ENCODE measurements at regions not wholly inside any gene's neighbourhood (a gene's known extent, or its start where the extent isn't known, plus 50 kb on each side); places are given as distances from the start of the nearest gene placed in this dataset.

GRCh38 chr6:80946402-80946801 is 806.1 kb downstream of the TENT5A start:
- no peak overlapping the region for H3K4me3 ChIP-seq (ENCODE audit: low read depth, low read length)
- TF ChIP-seq, protein P1, sequence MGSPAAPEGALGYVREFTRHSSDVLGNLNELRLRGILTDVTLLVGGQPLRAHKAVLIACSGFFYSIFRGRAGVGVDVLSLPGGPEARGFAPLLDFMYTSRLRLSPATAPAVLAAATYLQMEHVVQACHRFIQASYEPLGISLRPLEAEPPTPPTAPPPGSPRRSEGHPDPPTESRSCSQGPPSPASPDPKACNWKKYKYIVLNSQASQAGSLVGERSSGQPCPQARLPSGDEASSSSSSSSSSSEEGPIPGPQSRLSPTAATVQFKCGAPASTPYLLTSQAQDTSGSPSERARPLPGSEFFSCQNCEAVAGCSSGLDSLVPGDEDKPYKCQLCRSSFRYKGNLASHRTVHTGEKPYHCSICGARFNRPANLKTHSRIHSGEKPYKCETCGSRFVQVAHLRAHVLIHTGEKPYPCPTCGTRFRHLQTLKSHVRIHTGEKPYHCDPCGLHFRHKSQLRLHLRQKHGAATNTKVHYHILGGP (tag by site-specific recombination; IDR thresholded peaks at IDR 0.05) = no peak
- no peak for TF ChIP-seq ZNF391 (tag by site-specific recombination; IDR thresholded peaks at IDR 0.05; ENCODE audit: borderline replicate concordance, low read depth)
- TF ChIP-seq ZNF76 (tag by site-specific recombination; IDR thresholded peaks at IDR 0.05; ENCODE audit: borderline replicate concordance, low read depth) = no peak
- no peak for TF ChIP-seq ZNF114 (tag by site-specific recombination; IDR thresholded peaks at IDR 0.05)
- no peak for TF ChIP-seq ZNF426 (tag by site-specific recombination; IDR thresholded peaks at IDR 0.05)
- TF ChIP-seq ZNF302 (tag by site-specific recombination; IDR thresholded peaks at IDR 0.05; ENCODE audit: low read depth) = no peak
- TF ChIP-seq ZNF221 (tag by site-specific recombination; IDR thresholded peaks at IDR 0.05; ENCODE audit: borderline replicate concordance) = no peak
- H3K4me1 ChIP-seq (ENCODE audit: control insufficient read depth, insufficient read depth, low read length) = no peaks in the 10 kb centered on the region
- H3K36me3 ChIP-seq (ENCODE audit: control insufficient read depth in 2 of 2, insufficient read depth in 1 of 2, low read length in 2 of 2) = no peaks in the 10 kb centered on the region
- ChIA-PET POLR2A (no interaction called here), CTCF (interaction anchor here (0.5 kb wide), 1 partner anchor 72 kb away, joined by 4 read pairs; no protein-coding TSS in a partner anchor)
- no peak overlapping the region for H3K27ac ChIP-seq (ENCODE audit: extremely low read depth, low read depth, low read length)
- no peaks in the 10 kb centered on the region for H3K9me3 ChIP-seq (ENCODE audit: control insufficient read depth, insufficient read depth, low read depth, low read length)

GRCh38 chr6:80942911-80943310 is 809.6 kb downstream of the TENT5A start:
- H3K9me3 ChIP-seq (ENCODE audit: control insufficient read depth, insufficient read depth, low read depth, low read length) = no peaks in the 10 kb centered on the region
- ChIA-PET POLR2A (no interaction called here), CTCF (no interaction called here)
- H3K4me1 ChIP-seq (ENCODE audit: control insufficient read depth, insufficient read depth, low read length) = no peaks in the 10 kb centered on the region
- H3K27ac ChIP-seq (ENCODE audit: extremely low read depth, low read depth, low read length) = no peak overlapping the region
- TF ChIP-seq ZNF585B (tag by site-specific recombination; IDR thresholded peaks at IDR 0.05) = no peak
- TF ChIP-seq ZNF10 (tag by site-specific recombination; IDR thresholded peaks at IDR 0.05) = no peak
- TF ChIP-seq TCF7L2 (IDR thresholded peaks at IDR 0.05; ENCODE audit: borderline replicate concordance, low read depth, low read length) = no peak
- no peak for TF ChIP-seq ZBTB17 (tag by site-specific recombination; IDR thresholded peaks at IDR 0.05)
- TF ChIP-seq ZBTB6 (tag by site-specific recombination; IDR thresholded peaks at IDR 0.05) = no peak
- TF ChIP-seq ZNF624 (tag by site-specific recombination; IDR thresholded peaks at IDR 0.05) = no peak
- TF ChIP-seq ZFHX2 (tag by site-specific recombination; conservative IDR thresholded peaks at IDR 0.05) = no peak
- no peak for TF ChIP-seq ZFP69B (tag by site-specific recombination; IDR thresholded peaks at IDR 0.05)
- no peak for TF ChIP-seq ZNF394 (tag by site-specific recombination; IDR thresholded peaks at IDR 0.05; ENCODE audit: borderline replicate concordance)
- TF ChIP-seq ZXDB (tag by site-specific recombination; IDR thresholded peaks at IDR 0.05) = no peak
- TF ChIP-seq KLF16 (tag by site-specific recombination; IDR thresholded peaks at IDR 0.05) = no peak
- no peak overlapping the region for H3K4me3 ChIP-seq (ENCODE audit: low read depth, low read length)
- no peaks in the 10 kb centered on the region for H3K36me3 ChIP-seq (ENCODE audit: control insufficient read depth in 2 of 2, insufficient read depth in 1 of 2, low read length in 2 of 2)

GRCh38 chr6:80940976-80941375 is 811.5 kb downstream of the TENT5A start:
- no peaks in the 10 kb centered on the region for H3K9me3 ChIP-seq (ENCODE audit: control insufficient read depth, insufficient read depth, low read depth, low read length)
- no peaks in the 10 kb centered on the region for H3K36me3 ChIP-seq (ENCODE audit: control insufficient read depth in 2 of 2, insufficient read depth in 1 of 2, low read length in 2 of 2)
- ChIA-PET CTCF (interaction anchor here (0.6 to 0.7 kb wide), 2 partner anchors 136 to 1329 kb away, joined by 3 read pairs; no protein-coding TSS in a partner anchor), POLR2A (no interaction called here)
- H3K4me3 ChIP-seq (ENCODE audit: low read depth, low read length) = no peak overlapping the region
- no peaks in the 10 kb centered on the region for H3K4me1 ChIP-seq (ENCODE audit: control insufficient read depth, insufficient read depth, low read length)
- no peak overlapping the region for H3K27ac ChIP-seq (ENCODE audit: extremely low read depth, low read depth, low read length)
- no peak for TF ChIP-seq ZNF48 (tag by site-specific recombination; IDR thresholded peaks at IDR 0.05)
- no peak for TF ChIP-seq YY1 (tag by site-specific recombination; IDR thresholded peaks at IDR 0.05)
- no peak for TF ChIP-seq ATF2 (tag by site-specific recombination; IDR thresholded peaks at IDR 0.05; ENCODE audit: low read depth)
- no peak for TF ChIP-seq SALL2 (tag by site-specific recombination; IDR thresholded peaks at IDR 0.05; ENCODE audit: borderline replicate concordance)
- no peak for TF ChIP-seq ZNF529 (tag by site-specific recombination; IDR thresholded peaks at IDR 0.05; ENCODE audit: insufficient replicate concordance)
- no peak for TF ChIP-seq ZNF571 (tag by site-specific recombination; IDR thresholded peaks at IDR 0.05)
- no peak for TF ChIP-seq ZFP41 (tag by site-specific recombination; IDR thresholded peaks at IDR 0.05; ENCODE audit: borderline replicate concordance)
- no peak for TF ChIP-seq ZNF544 (tag by site-specific recombination; IDR thresholded peaks at IDR 0.05)
- no peak for TF ChIP-seq ZNF335 (tag by site-specific recombination; conservative IDR thresholded peaks at IDR 0.05)
- no peak for TF ChIP-seq ZNF791 (tag by site-specific recombination; IDR thresholded peaks at IDR 0.05)
